ENCODE measurements at regions not wholly inside any gene's neighbourhood (a gene's known extent, or its start where the extent isn't known, plus 50 kb on each side); places are given as distances from the start of the nearest gene placed in this dataset.

GRCh38 chr21:19124691-19125090 lies 721.1 kb upstream of the TMPRSS15 start (continued):
- TF ChIP-seq ARID3A (IDR thresholded peaks at IDR 0.05; ENCODE audit: borderline replicate concordance, low read depth, low read length) (no peak), TCF15 (CRISPR knock-in tag; IDR thresholded peaks at IDR 0.05) (no peak), ZNF143 (CRISPR knock-in tag; IDR thresholded peaks at IDR 0.05) (no peak), TCF3 (CRISPR knock-in tag; IDR thresholded peaks at IDR 0.05) (no peak), ZNF695 (CRISPR knock-in tag; IDR thresholded peaks at IDR 0.05) (no peak), TAF7 (tag; IDR thresholded peaks at IDR 0.05) (no peak), YBX1 (IDR thresholded peaks at IDR 0.05) (no peak)
- TF ChIP-seq, protein P1, sequence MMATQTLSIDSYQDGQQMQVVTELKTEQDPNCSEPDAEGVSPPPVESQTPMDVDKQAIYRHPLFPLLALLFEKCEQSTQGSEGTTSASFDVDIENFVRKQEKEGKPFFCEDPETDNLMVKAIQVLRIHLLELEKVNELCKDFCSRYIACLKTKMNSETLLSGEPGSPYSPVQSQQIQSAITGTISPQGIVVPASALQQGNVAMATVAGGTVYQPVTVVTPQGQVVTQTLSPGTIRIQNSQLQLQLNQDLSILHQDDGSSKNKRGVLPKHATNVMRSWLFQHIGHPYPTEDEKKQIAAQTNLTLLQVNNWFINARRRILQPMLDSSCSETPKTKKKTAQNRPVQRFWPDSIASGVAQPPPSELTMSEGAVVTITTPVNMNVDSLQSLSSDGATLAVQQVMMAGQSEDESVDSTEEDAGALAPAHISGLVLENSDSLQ (IDR thresholded peaks at IDR 0.05): no peak

DNA sequence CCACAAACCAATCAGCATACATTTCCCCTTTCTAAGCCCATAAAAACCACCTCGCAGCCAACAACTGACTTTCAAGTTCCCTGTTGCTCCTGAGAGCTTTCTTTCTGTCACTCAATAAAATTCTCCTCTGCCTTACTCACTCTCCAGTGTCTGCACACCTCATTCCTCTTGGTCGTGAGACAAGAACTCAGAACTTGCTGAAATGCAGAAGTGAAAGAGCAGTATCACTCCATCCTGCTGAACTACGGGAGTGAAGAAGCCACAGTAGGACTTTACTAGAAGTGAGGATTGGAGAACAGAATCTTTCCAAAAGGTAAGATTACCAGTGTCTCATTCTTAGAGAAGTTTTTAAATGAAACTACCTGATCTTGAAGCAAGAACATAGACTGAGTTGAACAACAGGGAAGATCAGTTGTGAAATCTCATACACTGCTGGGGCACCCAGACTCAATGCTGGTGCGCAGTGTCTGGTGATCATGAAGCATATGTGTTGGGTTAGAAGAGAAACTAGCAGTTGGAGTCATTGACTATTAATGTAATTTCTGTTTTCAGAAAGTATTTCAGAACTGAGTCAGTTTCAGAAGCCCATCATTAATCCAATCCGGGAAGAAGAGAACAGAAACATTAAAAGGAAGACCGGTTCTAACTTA lies 726.9 kb upstream of the TMPRSS15 start:
- Histone ChIP-seq H3K79me2 (ENCODE audit: control insufficient read depth, insufficient read depth, low read length) (no peaks in the 10 kb centered on the region), H3K27me3 (ENCODE audit: control insufficient read depth in 2 of 2, insufficient read depth in 2 of 2, low read length in 2 of 2) (no peaks in the 10 kb centered on the region), H4K20me1 (replicated peaks; ENCODE audit: control insufficient read depth, insufficient read depth, low read length) (no peaks in the 10 kb centered on the region), H3K27ac (ENCODE audit: extremely low read depth, low read depth, low read length) (no peak overlapping the region), H3K4me3 (no peak overlapping the region), H3K9ac (ENCODE audit: insufficient read depth in 1 of 2, low read depth in 2 of 2, low read length in 2 of 2) (no peak overlapping the region), H3K36me3 (ENCODE audit: control insufficient read depth, insufficient read depth, low read length) (no peaks in the 10 kb centered on the region), H2AFZ (ENCODE audit: low read depth, low read length) (no peak overlapping the region), H3K4me1 (replicated peaks in 1 of 2; ENCODE audit: control insufficient read depth in 2 of 2, insufficient read depth in 2 of 2, low read length in 2 of 2) (no peaks in the 10 kb centered on the region), H3K9me3 (replicated peaks; ENCODE audit: control insufficient read depth, insufficient read depth, low read depth, low read length) (no peaks in the 10 kb centered on the region; the same call in 1 of the 2 replicates), H3K9me1 (ENCODE audit: control insufficient read depth, insufficient read depth, low read length) (no peaks in the 10 kb centered on the region), H3K4me2 (ENCODE audit: insufficient read depth, low read length) (no peak overlapping the region)
- DNase-seq (ENCODE audit: extremely low read depth in 1 of 4, low spot score in 3 of 4): no peak
- in situ Hi-C loops (cut with MboI): no loop called here
- POLR2A ChIA-PET: no interaction called here
- CTCF ChIA-PET (ENCODE audit: low intra/inter-chr PET ratio): no interaction called here
- FAIRE-seq: no peak
- ATAC-seq: no peak
- BruUV-seq (replicated peaks): no TSS peak
- intact Hi-C loops (cut with micrococcal nuclease): no loop called here
- 2% methylated on average over 6 of the region's 6 CpGs for WGBS (ENCODE audit: insufficient coverage, low coverage, missing lambda C conversion rate)
- no peak for TF ChIP-seq MXI1 (IDR thresholded peaks at IDR 0.05; ENCODE audit: low read depth, low read length)
- TF ChIP-seq, protein P2, sequence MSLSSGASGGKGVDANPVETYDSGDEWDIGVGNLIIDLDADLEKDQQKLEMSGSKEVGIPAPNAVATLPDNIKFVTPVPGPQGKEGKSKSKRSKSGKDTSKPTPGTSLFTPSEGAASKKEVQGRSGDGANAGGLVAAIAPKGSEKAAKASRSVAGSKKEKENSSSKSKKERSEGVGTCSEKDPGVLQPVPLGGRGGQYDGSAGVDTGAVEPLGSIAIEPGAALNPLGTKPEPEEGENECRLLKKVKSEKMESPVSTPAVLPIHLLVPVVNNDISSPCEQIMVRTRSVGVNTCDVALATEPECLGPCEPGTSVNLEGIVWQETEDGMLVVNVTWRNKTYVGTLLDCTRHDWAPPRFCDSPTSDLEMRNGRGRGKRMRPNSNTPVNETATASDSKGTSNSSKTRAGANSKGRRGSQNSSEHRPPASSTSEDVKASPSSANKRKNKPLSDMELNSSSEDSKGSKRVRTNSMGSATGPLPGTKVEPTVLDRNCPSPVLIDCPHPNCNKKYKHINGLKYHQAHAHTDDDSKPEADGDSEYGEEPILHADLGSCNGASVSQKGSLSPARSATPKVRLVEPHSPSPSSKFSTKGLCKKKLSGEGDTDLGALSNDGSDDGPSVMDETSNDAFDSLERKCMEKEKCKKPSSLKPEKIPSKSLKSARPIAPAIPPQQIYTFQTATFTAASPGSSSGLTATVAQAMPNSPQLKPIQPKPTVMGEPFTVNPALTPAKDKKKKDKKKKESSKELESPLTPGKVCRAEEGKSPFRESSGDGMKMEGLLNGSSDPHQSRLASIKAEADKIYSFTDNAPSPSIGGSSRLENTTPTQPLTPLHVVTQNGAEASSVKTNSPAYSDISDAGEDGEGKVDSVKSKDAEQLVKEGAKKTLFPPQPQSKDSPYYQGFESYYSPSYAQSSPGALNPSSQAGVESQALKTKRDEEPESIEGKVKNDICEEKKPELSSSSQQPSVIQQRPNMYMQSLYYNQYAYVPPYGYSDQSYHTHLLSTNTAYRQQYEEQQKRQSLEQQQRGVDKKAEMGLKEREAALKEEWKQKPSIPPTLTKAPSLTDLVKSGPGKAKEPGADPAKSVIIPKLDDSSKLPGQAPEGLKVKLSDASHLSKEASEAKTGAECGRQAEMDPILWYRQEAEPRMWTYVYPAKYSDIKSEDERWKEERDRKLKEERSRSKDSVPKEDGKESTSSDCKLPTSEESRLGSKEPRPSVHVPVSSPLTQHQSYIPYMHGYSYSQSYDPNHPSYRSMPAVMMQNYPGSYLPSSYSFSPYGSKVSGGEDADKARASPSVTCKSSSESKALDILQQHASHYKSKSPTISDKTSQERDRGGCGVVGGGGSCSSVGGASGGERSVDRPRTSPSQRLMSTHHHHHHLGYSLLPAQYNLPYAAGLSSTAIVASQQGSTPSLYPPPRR (CRISPR knock-in tag; IDR thresholded peaks at IDR 0.05; ENCODE audit: borderline replicate concordance): no peak
- TF ChIP-seq DNMT1 (IDR thresholded peaks at IDR 0.05): no peak
- TF ChIP-seq RBM15 (IDR thresholded peaks at IDR 0.05; ENCODE audit: insufficient read depth, low read length): no peak

Data from K562 (cell line).